Mucosa of descending colon (tissue), 3 donors: ENCODE measurements at regions not wholly inside any gene's neighbourhood (a gene's known extent, or its start where the extent isn't known, plus 50 kb on each side); places are given as distances from the start of the nearest gene placed in this dataset.
"Not testable (repeated sequence)": the region's sequence is repeated elsewhere in the genome, so short reads cannot be mapped to it uniquely, and the experiment has no call there.

Experiments
- ATAC-seq: fragments of 200-7000 bp; cut with Tn5 transposase; one replicate; pipeline ENCODE4 v1.9.1; 2020; ENCODE audit warnings: mild to moderate bottlenecking, moderate library complexity
- DNase-seq, 3 donors: peaks; one replicate each; pipeline ENCODE4 v3.0.0-alpha.2; 2020
- H3K36me3 ChIP-seq: fragments of 200-600 bp; one replicate; pipeline ENCODE4 v1.8.0; 2021; ENCODE audit warnings: low read depth, mild to moderate bottlenecking
- H3K4me1 ChIP-seq: fragments of 200-600 bp; one replicate; pipeline ENCODE4 v1.8.0; 2021; ENCODE audit warnings: low read depth, mild to moderate bottlenecking
- H3K4me3 ChIP-seq: fragments of 200-600 bp; one replicate; pipeline ENCODE4 v1.8.0; 2021; ENCODE audit warnings: mild to moderate bottlenecking
- H3K9me3 ChIP-seq: fragments of 200-600 bp; one replicate; pipeline ENCODE4 v1.8.0; 2021; ENCODE audit warnings: mild to moderate bottlenecking
- CTCF ChIP-seq: fragments of 200-600 bp; IDR thresholded peaks from one replicate; pipeline ENCODE4 v1.8.0; 2022; ENCODE audit warnings: antibody characterized with exemption, mild to moderate bottlenecking
- intact Hi-C, 2 donors: fragments of 100-400 bp; cut with DNase I in 1 of 2; cut with micrococcal nuclease in 1 of 2; formaldehyde crosslinking; loops; one replicate each; pipeline versions ENCODE4 v1.11.0 to v1.11.1; 2022; cut with DNase I, micrococcal nuclease
- donor health status: DM: no; HTN: no; CAD: no; lungs with moderate emphysema.
- donor health status: DM: no; HTN: no; CAD: no.
- donor health status: DM: no; HTN: yes; CAD: no.

GRCh38 chr16:79883494-79883893 is 283.0 kb upstream of the MAF start:
- intact Hi-C loops, result no loop called here
- H3K4me1 ChIP-seq, result no peaks in the 10 kb centered on the region
- ATAC-seq (no peak), DNase-seq (no peak)
- no peak overlapping the region for H3K4me3 ChIP-seq
- H3K36me3 ChIP-seq, result no peaks in the 10 kb centered on the region
- no peak for TF ChIP-seq CTCF
- no peaks in the 10 kb centered on the region for H3K9me3 ChIP-seq

GRCh38 chr16:79882340-79883005 is 281.9 kb upstream of the MAF start:
- Histone ChIP-seq H3K36me3 (no peaks in the 10 kb centered on the region), H3K9me3 (no peaks in the 10 kb centered on the region), H3K4me3 (no peak overlapping the region), H3K4me1 (no peaks in the 10 kb centered on the region)
- no peak for TF ChIP-seq CTCF
- intact Hi-C loops, result no loop called here
- ATAC-seq (no peak), DNase-seq (no peak)

GRCh38 chr16:79881107-79881506 is 280.6 kb upstream of the MAF start:
- intact Hi-C loops, H3K4me3 ChIP-seq, H3K4me1 ChIP-seq, DNase-seq, ATAC-seq, H3K36me3 ChIP-seq, H3K9me3 ChIP-seq: not testable (repeated sequence)

DNA sequence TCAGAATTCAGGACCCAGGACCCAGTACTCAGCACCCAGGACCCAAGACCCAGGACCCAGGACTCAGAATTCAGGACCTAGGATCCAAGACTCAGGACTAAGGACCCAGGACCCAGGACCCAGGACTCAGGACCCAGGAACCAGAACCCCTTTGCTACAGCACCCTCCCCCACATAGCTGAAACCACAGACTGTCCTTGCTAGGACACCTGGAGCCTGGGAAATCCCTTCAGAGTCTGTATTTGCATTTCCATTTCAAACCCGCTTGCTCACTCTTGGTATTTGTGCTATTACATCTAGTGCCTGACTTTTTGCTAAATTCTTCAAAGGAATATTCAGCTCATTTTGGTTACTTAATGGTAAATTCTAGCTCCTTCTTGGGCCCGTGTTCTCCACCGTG is 275.8 kb upstream of the MAF start:
- intact Hi-C loops, result no loop called here
- no peaks in the 10 kb centered on the region for H3K4me1 ChIP-seq
- no peak for TF ChIP-seq CTCF
- no peaks in the 10 kb centered on the region for H3K9me3 ChIP-seq
- ATAC-seq (no peak), DNase-seq (no peak)
- no peaks in the 10 kb centered on the region for H3K36me3 ChIP-seq
- no peak overlapping the region for H3K4me3 ChIP-seq

DNA sequence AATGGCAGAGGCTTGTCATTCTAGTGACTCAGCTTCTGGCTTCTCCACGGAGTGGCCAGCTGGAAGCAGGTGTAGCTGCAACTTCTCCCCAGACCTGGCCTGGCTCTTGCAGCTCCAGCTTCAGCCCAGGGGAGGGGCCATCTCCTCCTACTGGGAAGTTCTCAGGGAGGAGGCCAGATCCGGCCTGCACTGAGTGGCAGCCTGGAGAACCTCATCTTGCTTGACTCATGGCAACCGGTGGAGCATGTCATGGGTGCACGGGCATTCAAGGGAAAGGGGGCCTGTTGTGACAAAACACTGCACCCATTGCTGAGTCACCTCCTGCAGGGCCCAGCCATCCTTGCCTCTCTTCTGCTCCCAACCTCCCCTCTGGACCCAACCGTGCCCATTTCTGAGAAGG is 273.9 kb upstream of the MAF start:
- intact Hi-C loops, result no loop called here
- TF ChIP-seq CTCF, result no peak
- peak; percentile 15 for ATAC-seq
- Histone ChIP-seq H3K9me3 (no peaks in the 10 kb centered on the region), H3K4me3 (no peak overlapping the region), H3K36me3 (no peaks in the 10 kb centered on the region), H3K4me1 (no peaks in the 10 kb centered on the region)
- peak in 2 of 3 donors; percentile 15 to 35 for DNase-seq

- intact Hi-C loops, result no loop called here
- no peak for DNase-seq
- no peak for TF ChIP-seq CTCF
- Histone ChIP-seq H3K36me3 (no peaks in the 10 kb centered on the region), H3K9me3 (no peaks in the 10 kb centered on the region), H3K4me3 (no peak overlapping the region), H3K4me1 (no peaks in the 10 kb centered on the region)
- ATAC-seq, result no peak
Observed at GRCh38 chr16:79873825-79874224, 273.3 kb upstream of the MAF start.
